Hepatocyte (in vitro differentiated cells): ENCODE measurements at regions not wholly inside any gene's neighbourhood (a gene's known extent, or its start where the extent isn't known, plus 50 kb on each side); places are given as distances from the start of the nearest gene placed in this dataset.

Source experiments
- EZH2 ChIP-seq: fragments of 200-600 bp; sonication (generic); IDR thresholded peaks from 2 replicates; pipeline ENCODE4 v1.6.1; 2016; ENCODE audit warnings: antibody characterized with exemption, mild to moderate bottlenecking, borderline replicate concordance
- EZH2phosphoT487 ChIP-seq: fragments of 200-600 bp; sonication (generic); IDR thresholded peaks from one replicate; pipeline ENCODE4 v1.6.1; 2018; ENCODE audit warnings: antibody characterized with exemption, mild to moderate bottlenecking, low read depth, moderate library complexity; ENCODE audit not compliant: unreplicated experiment, severe bottlenecking
- TF ChIP-seq, protein P1 (sequence below): fragments of 200-600 bp; sonication (generic); IDR thresholded peaks from 2 replicates; pipeline ENCODE4 v1.5.1; 2016; ENCODE audit warnings: antibody characterized with exemption, mild to moderate bottlenecking; ENCODE audit not compliant: poor library complexity

DNA sequence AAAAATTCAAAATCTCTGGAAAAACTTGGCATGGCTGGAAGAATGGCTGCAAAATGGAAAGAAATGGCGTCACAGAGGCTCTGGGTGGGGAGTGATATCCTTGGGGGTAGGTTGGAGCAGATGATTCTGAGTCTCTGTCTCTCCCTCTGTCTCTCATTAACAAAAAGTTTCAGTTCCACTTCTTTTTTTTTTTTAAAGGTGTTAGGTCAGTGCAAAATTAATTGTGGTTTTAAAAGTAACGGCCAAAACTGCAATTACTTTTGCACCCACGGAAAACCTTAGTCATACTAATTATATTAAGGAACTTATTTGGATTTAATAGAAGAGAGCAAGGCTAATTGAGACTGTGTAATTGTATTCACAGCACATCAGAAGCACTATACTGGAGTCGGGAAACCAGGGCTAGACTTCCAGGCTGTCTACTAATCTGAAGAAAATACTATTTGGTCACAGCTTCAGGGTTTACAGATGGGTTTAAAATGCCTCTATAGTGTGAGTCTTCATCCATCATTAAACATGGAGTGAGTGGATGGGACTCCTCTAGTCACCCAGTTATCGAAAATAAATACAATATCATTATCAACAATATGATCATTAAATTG, 289.1 kb upstream of the PLD5 start:
- TF ChIP-seq EZH2 (no peak), EZH2phosphoT487 (no peak)
- TF ChIP-seq, protein P1, sequence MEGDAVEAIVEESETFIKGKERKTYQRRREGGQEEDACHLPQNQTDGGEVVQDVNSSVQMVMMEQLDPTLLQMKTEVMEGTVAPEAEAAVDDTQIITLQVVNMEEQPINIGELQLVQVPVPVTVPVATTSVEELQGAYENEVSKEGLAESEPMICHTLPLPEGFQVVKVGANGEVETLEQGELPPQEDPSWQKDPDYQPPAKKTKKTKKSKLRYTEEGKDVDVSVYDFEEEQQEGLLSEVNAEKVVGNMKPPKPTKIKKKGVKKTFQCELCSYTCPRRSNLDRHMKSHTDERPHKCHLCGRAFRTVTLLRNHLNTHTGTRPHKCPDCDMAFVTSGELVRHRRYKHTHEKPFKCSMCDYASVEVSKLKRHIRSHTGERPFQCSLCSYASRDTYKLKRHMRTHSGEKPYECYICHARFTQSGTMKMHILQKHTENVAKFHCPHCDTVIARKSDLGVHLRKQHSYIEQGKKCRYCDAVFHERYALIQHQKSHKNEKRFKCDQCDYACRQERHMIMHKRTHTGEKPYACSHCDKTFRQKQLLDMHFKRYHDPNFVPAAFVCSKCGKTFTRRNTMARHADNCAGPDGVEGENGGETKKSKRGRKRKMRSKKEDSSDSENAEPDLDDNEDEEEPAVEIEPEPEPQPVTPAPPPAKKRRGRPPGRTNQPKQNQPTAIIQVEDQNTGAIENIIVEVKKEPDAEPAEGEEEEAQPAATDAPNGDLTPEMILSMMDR, result no peak
